Thoracic aorta (tissue), 2 donors: ENCODE measurements at regions not wholly inside any gene's neighbourhood (a gene's known extent, or its start where the extent isn't known, plus 50 kb on each side); places are given as distances from the start of the nearest gene placed in this dataset.
"Not testable (repeated sequence)": the region's sequence is repeated elsewhere in the genome, so short reads cannot be mapped to it uniquely, and the experiment has no call there.

ENCODE experiments used
- ATAC-seq: fragments of 150-250 bp; one replicate; pipeline ENCODE4 v1.8.0; 2017; ENCODE audit warnings: low read depth; ENCODE audit not compliant: insufficient number of reproducible peaks, low FRiP score
- DNase-seq: peaks from one replicate; pipeline ENCODE4 v3.0.0-alpha.2; 2020; ENCODE audit warnings: low spot score
- H3K27ac ChIP-seq, 2 donors: fragments of 200-600 bp; sonication (generic); 1 replicate in 1 of 2; 2 replicates in 1 of 2; pipeline ENCODE4 v1.5.1; 2016; ENCODE audit warnings: mild to moderate bottlenecking in 2 of 2, moderate library complexity in 2 of 2
- H3K27me3 ChIP-seq: fragments of 200-600 bp; sonication (generic); replicated peaks from 2 replicates; pipeline ENCODE4 v1.6.0; 2016; ENCODE audit warnings: mild to moderate bottlenecking; ENCODE audit not compliant: insufficient read depth
- H3K36me3 ChIP-seq: fragments of 200-600 bp; sonication (generic); one replicate; pipeline ENCODE4 v1.5.1; 2016
- H3K4me1 ChIP-seq, 2 donors: fragments of 200-600 bp; sonication (generic); 1 replicate in 1 of 2; 2 replicates in 1 of 2; pipeline versions ENCODE4 v1.5.1 to v1.6.0; 2016; ENCODE audit warnings: low read depth in 2 of 2, mild to moderate bottlenecking in 1 of 2; ENCODE audit not compliant: control insufficient read depth in 1 of 2
- H3K4me3 ChIP-seq: fragments of 200-600 bp; sonication (generic); 2 replicates; pipeline ENCODE4 v1.5.1; 2016; ENCODE audit warnings: mild to moderate bottlenecking
- H3K9me3 ChIP-seq: fragments of 200-600 bp; sonication (generic); 2 replicates; pipeline ENCODE4 v1.5.1; 2016
- TF ChIP-seq, protein P1 (sequence below): fragments of 200-600 bp; sonication (generic); IDR thresholded peaks from one replicate; pipeline ENCODE4 v1.5.1; 2019; ENCODE audit warnings: antibody characterized with exemption

DNA sequence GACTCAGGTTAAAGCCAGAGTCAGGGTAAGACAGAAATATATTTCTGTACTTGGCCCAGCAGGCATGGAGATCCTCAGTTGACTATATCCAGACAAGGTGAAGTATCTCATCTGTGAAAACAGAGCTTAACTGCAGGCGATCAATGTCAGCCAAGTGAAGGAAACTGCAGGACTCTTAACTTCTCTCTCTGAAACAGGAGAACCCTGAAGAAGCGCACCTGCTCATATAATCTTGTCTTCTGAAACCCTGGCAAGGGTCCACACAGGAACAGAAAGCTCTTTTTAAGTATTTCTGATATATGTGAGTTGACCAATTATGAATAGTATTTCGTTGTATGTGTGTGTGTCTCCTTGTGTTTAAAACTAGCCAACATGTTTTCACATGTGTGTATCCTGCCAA is 504.8 kb upstream of the SLITRK5 start:
- no peaks in the 10 kb centered on the region for H3K4me1 ChIP-seq
- H3K4me3 ChIP-seq: no peak overlapping the region
- H3K36me3 ChIP-seq: no peaks in the 10 kb centered on the region
- no peaks in the 10 kb centered on the region for H3K9me3 ChIP-seq
- no peaks in the 10 kb centered on the region for H3K27me3 ChIP-seq
- no peak for ATAC-seq
- TF ChIP-seq, protein P1, sequence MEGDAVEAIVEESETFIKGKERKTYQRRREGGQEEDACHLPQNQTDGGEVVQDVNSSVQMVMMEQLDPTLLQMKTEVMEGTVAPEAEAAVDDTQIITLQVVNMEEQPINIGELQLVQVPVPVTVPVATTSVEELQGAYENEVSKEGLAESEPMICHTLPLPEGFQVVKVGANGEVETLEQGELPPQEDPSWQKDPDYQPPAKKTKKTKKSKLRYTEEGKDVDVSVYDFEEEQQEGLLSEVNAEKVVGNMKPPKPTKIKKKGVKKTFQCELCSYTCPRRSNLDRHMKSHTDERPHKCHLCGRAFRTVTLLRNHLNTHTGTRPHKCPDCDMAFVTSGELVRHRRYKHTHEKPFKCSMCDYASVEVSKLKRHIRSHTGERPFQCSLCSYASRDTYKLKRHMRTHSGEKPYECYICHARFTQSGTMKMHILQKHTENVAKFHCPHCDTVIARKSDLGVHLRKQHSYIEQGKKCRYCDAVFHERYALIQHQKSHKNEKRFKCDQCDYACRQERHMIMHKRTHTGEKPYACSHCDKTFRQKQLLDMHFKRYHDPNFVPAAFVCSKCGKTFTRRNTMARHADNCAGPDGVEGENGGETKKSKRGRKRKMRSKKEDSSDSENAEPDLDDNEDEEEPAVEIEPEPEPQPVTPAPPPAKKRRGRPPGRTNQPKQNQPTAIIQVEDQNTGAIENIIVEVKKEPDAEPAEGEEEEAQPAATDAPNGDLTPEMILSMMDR: no peak
- DNase-seq: no peak
- H3K27ac ChIP-seq: no peak overlapping the region

DNA sequence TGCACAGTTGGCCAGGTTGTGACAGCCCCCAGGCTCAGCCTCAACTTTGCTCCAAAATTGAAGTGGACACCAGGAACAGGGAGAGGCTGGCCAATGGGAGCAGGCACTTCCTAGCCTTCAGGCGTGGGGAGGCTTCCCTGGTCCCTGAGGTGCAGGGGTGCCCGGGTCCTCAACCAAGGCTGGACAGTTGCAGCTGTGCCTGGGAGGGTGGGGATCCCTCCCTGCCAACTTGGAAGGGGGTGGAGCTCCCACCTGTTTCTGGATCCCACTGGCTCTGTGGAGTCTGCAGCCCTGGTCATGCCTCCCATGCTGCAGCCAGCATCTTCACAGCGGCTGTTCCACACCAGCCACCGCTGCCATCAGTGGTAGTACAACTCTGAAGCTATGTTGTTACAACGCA is 502.8 kb upstream of the SLITRK5 start:
- no peak overlapping the region for H3K27ac ChIP-seq
- H3K4me1 ChIP-seq: no peaks in the 10 kb centered on the region
- ATAC-seq (no peak), DNase-seq (no peak)
- no peak overlapping the region for H3K4me3 ChIP-seq
- no peaks in the 10 kb centered on the region for H3K36me3 ChIP-seq
- H3K9me3 ChIP-seq: no peaks in the 10 kb centered on the region
- TF ChIP-seq, protein P1: no peak
- H3K27me3 ChIP-seq: no peaks in the 10 kb centered on the region

DNA sequence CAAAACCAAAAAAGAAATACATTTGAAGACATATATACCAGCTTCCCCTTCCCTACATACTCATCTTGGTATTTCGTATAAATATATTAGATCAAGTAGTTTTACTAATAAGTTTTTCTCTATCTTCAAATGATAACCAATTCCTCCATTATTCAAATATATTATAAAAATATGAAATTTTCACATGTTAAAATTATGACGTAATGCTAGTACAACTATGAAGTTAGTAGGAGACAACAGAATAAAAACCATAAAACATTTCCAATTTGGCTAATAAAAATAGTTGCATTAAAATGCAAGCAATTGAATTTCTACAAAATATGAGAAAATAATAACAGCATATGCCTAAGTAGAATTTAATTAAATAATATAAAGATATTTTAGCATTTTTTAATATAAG is 501.8 kb upstream of the SLITRK5 start:
- ATAC-seq (no peak), DNase-seq (no peak)
- Histone ChIP-seq H3K9me3 (no peaks in the 10 kb centered on the region), H3K4me1 (no peaks in the 10 kb centered on the region), H3K4me3 (no peak overlapping the region), H3K27ac (no peak overlapping the region), H3K36me3 (no peaks in the 10 kb centered on the region), H3K27me3 (no peaks in the 10 kb centered on the region)
- TF ChIP-seq, protein P1: no peak

DNA sequence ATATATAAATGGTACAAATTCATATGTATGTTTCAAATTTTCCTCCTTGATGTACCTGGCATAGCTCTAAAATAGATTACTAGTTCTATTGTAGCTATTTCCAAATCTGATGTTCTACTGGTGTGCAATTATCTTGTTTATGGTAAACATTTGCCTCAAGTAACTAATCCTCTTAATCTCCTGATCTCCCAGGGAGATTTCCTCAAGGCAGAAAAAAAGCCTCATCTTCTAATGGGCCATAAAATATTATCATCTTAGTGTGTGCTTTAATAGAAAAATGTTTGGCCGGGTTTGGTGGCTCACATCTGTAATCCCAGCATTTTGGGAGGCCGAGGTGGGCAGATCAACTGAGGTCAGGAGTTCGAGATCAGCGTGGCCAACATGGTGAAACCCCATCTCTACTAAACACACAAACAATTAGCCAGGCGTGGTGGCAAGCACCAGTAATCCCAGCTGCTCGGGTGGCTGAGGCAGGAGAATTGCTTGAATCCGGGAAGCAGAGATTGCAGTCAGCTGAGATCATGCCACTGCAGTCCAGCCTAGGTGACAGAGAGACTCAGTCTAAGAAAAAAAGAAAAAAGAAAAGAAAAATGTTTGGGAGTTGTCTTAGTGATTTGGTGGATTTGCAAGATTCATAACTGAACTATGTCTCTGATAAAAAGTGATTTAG is 498.9 kb upstream of the SLITRK5 start:
- DNase-seq (no peak), ATAC-seq (no peak)
- no peaks in the 10 kb centered on the region for H3K9me3 ChIP-seq
- H3K27ac ChIP-seq: no peak overlapping the region
- TF ChIP-seq, protein P1: no peak
- no peaks in the 10 kb centered on the region for H3K36me3 ChIP-seq
- H3K27me3 ChIP-seq: no peaks in the 10 kb centered on the region
- no peaks in the 10 kb centered on the region for H3K4me1 ChIP-seq
- H3K4me3 ChIP-seq: no peak overlapping the region

DNA sequence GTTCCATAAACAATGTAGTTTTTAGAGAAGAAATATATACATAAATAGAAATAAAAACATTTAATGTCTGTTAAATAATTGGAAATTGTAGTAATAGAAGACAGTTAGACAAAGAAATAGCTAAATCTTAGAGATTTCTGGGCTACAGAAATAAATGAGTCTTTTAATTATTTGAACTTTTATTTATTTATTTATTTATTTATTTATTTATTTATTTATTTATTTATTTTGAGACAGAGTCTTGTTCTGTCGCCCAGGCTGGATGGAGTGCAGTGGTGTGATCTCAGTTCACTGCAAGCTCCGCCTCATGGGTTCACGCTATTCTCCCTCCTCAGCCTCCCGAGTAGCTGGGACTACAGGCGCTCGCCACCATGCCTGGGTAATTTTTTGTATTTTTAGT is 486.0 kb upstream of the SLITRK5 start:
- DNase-seq, ATAC-seq, H3K4me1 ChIP-seq, H3K27me3 ChIP-seq, H3K9me3 ChIP-seq, H3K27ac ChIP-seq, H3K4me3 ChIP-seq, H3K36me3 ChIP-seq: not testable (repeated sequence)

DNA sequence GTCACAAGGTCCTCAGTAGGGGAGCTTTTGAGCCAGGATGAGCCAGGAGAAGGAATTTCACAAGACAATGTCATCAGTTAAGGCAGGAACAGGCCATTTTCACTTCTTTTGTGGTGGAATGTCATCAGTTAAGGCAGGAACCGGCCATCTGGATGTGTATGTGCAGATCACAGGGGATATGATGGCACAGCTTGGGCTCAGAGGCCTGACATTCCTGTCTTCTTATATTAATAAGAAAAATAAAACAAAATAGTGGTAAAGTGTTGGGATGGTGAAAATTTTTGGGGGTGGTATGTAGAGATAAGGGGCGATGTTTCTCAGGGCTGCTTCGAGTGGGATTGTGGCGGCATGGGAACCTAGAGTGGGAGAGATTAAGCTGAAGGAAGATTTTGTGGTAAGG is 484.5 kb upstream of the SLITRK5 start:
- H3K4me3 ChIP-seq, H3K27me3 ChIP-seq, H3K4me1 ChIP-seq, H3K9me3 ChIP-seq, H3K36me3 ChIP-seq, ATAC-seq, H3K27ac ChIP-seq, DNase-seq: not testable (repeated sequence)

DNA sequence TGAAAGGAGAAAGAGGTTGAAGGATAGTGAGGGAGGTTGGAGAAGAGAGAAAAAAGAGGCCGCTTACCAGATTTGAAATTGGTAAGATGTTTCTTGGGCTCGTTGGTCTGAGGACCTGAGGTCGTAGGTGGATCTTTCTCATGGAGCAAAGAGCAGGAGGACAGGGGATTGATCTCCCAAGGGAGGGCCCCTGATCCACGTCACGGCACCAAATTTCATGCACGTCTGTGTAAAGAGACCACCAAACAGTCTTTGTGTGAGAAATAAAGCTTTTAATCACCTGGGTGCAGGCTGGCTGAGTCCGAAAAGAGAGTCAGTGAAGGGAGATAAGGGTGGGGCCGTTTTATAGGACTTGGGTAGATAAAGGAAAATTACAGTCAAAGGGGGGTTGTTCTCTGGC is 479.7 kb upstream of the SLITRK5 start:
- not testable (repeated sequence) for DNase-seq, H3K27ac ChIP-seq, H3K4me3 ChIP-seq, H3K9me3 ChIP-seq, H3K27me3 ChIP-seq, ATAC-seq, H3K36me3 ChIP-seq, H3K4me1 ChIP-seq
